Nephron (organoid): ENCODE measurements at regions not wholly inside any gene's neighbourhood (a gene's known extent, or its start where the extent isn't known, plus 50 kb on each side); places are given as distances from the start of the nearest gene placed in this dataset.

Source experiments
- H3K27ac Mint-ChIP-seq, 3 experiments: 2 replicates each; pipeline ENCODE4 v1.8.0; 2020; ENCODE audit warnings: mixed read lengths in 3 of 3, mild to moderate bottlenecking in 2 of 3, moderate library complexity in 1 of 3
- H3K27me3 Mint-ChIP-seq: 2 replicates; pipeline ENCODE4 v1.8.0; 2021; ENCODE audit warnings: low read depth, mild to moderate bottlenecking, moderate library complexity, mixed read lengths
- H3K36me3 Mint-ChIP-seq: 2 replicates; pipeline ENCODE4 v1.8.0; 2020; ENCODE audit warnings: low read depth, mixed read lengths
- H3K4me1 Mint-ChIP-seq: 2 replicates; pipeline ENCODE4 v1.8.0; 2020; ENCODE audit warnings: mixed read lengths
- H3K4me3 Mint-ChIP-seq, 3 experiments: 2 replicates each; pipeline ENCODE4 v1.8.0; 2020; ENCODE audit warnings: mild to moderate bottlenecking in 3 of 3, mixed read lengths in 3 of 3, moderate library complexity in 2 of 3
- H3K9me3 Mint-ChIP-seq: 2 replicates; pipeline ENCODE4 v1.8.0; 2020; ENCODE audit warnings: mixed read lengths
- TF ChIP-seq, protein P1 (sequence below), 3 experiments: fragments of 200-600 bp; sonication (generic); IDR thresholded peaks; one replicate each; pipeline ENCODE4 v1.5.0; 2021; ENCODE audit warnings: antibody characterized with exemption in 3 of 3; ENCODE audit not compliant: unreplicated experiment in 3 of 3

- Mint-ChIP-seq H3K9me3 (peaks cover 6% of the 10 kb centered on the region), H3K27ac (no peak overlapping the region), H3K36me3 (no peaks in the 10 kb centered on the region), H3K27me3 (no peaks in the 10 kb centered on the region), H3K4me1 (peaks cover 28% of the 10 kb centered on the region), H3K4me3 (no peak overlapping the region)
- TF ChIP-seq, protein P1, sequence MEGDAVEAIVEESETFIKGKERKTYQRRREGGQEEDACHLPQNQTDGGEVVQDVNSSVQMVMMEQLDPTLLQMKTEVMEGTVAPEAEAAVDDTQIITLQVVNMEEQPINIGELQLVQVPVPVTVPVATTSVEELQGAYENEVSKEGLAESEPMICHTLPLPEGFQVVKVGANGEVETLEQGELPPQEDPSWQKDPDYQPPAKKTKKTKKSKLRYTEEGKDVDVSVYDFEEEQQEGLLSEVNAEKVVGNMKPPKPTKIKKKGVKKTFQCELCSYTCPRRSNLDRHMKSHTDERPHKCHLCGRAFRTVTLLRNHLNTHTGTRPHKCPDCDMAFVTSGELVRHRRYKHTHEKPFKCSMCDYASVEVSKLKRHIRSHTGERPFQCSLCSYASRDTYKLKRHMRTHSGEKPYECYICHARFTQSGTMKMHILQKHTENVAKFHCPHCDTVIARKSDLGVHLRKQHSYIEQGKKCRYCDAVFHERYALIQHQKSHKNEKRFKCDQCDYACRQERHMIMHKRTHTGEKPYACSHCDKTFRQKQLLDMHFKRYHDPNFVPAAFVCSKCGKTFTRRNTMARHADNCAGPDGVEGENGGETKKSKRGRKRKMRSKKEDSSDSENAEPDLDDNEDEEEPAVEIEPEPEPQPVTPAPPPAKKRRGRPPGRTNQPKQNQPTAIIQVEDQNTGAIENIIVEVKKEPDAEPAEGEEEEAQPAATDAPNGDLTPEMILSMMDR (IDR thresholded peaks at IDR 0.05; ENCODE audit: unreplicated experiment in 3 of 3), result no peak
These were observed 68.4 kb upstream of the GJA8 start for GRCh38 chr1:147834181-147834580.

GRCh38 chr1:147834810-147835209 is 67.8 kb upstream of the GJA8 start:
- no peaks in the 10 kb centered on the region for H3K36me3 Mint-ChIP-seq
- H3K9me3 Mint-ChIP-seq, result no peaks in the 10 kb centered on the region
- H3K27ac Mint-ChIP-seq, result no peak overlapping the region
- H3K4me3 Mint-ChIP-seq, result no peak overlapping the region
- H3K4me1 Mint-ChIP-seq, result peaks cover 28% of the 10 kb centered on the region
- H3K27me3 Mint-ChIP-seq, result no peaks in the 10 kb centered on the region
- TF ChIP-seq, protein P1 (IDR thresholded peaks at IDR 0.05; ENCODE audit: unreplicated experiment in 3 of 3), result no peak

DNA sequence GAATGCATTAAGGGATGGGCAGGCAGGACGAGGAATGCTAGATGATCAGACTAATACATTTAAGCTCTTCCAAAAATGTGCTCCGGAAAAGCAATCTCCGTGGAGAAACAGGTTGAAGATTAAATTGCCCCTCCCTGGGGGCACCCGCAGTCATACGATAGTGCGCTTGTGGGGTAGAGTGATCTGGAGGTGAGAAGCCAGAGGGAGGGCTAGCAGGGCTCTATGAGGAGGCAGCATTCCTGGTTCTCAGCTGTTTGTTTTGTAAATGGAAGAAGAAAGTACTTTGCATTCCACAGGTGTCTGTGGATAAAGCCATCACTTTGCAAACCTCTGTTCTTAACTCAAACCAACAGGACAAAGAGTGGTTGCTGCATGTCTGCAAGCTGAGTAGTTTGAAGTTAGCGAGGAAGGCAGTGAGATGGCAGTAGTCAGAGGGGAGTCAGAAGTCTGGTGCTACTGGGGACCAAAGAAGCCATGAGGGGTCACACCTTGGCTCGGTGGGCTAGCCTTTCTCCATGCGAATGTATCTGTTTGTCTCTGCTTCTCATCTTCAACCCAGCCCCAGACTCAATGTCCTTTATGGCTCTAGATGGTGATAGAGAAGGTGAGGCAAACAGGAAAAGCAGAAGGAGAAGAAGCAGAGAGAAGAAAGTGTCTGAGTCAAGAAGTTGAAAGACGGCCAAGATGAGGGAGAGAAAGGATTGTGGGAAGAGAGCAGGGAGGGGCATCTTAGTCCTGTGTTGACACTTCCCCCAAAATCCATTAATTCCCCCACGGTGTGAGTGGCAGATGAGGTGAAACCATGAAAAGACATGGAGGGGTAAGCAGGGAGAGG is 65.2 kb upstream of the GJA8 start:
- no peak overlapping the region for H3K27ac Mint-ChIP-seq
- no peaks in the 10 kb centered on the region for H3K36me3 Mint-ChIP-seq
- no peak overlapping the region for H3K4me3 Mint-ChIP-seq
- peaks cover 28% of the 10 kb centered on the region for H3K4me1 Mint-ChIP-seq
- no peaks in the 10 kb centered on the region for H3K9me3 Mint-ChIP-seq
- TF ChIP-seq, protein P1 (IDR thresholded peaks at IDR 0.05; ENCODE audit: unreplicated experiment in 3 of 3), result no peak
- H3K27me3 Mint-ChIP-seq, result no peaks in the 10 kb centered on the region

- Mint-ChIP-seq H3K36me3 (no peaks in the 10 kb centered on the region), H3K4me3 (no peak overlapping the region), H3K9me3 (no peaks in the 10 kb centered on the region), H3K27ac (peak overlapping the region in 1 of 3 experiments; percentile 9), H3K4me1 (peaks cover 28% of the 10 kb centered on the region), H3K27me3 (no peaks in the 10 kb centered on the region)
- TF ChIP-seq, protein P1 (IDR thresholded peaks at IDR 0.05; ENCODE audit: unreplicated experiment in 3 of 3), result no peak
These were observed 64.7 kb upstream of the GJA8 start for GRCh38 chr1:147837964-147838292.

- Mint-ChIP-seq H3K36me3 (no peaks in the 10 kb centered on the region), H3K27me3 (no peaks in the 10 kb centered on the region)
These were observed 61.7 kb upstream of the GJA8 start for GRCh38 chr1:147840909-147841308.

More at GRCh38 chr1:147840909-147841308, 61.7 kb upstream of the GJA8 start:
- TF ChIP-seq, protein P1 (IDR thresholded peaks at IDR 0.05; ENCODE audit: unreplicated experiment in 3 of 3), result no peak
- Mint-ChIP-seq H3K4me3 (no peak overlapping the region), H3K9me3 (no peaks in the 10 kb centered on the region), H3K27ac (no peak overlapping the region), H3K4me1 (peaks cover 23% of the 10 kb centered on the region)
